ENCODE measurements at regions not wholly inside any gene's neighbourhood (a gene's known extent, or its start where the extent isn't known, plus 50 kb on each side); places are given as distances from the start of the nearest gene placed in this dataset.

DNA sequence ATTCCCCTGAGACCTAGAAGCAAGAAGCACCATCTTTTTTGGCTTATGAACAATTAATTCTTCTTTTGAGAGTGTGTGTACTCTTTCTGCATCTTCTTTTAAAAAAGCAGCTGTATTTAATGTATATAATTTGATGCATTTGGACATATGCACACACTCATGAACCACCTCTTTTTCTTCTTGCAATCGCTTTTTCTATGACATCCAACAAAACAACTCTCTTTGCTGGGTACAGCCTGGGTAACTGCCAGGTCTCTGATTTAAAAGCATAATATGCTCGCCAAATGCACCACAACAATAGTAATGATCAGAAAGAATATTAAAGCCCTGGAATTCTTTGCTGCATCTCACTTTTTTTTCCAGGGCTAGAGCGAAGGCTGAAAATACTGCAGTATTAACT is 97.3 kb downstream of the HAPSTR1 start:
- DNase-seq = no peak

DNA sequence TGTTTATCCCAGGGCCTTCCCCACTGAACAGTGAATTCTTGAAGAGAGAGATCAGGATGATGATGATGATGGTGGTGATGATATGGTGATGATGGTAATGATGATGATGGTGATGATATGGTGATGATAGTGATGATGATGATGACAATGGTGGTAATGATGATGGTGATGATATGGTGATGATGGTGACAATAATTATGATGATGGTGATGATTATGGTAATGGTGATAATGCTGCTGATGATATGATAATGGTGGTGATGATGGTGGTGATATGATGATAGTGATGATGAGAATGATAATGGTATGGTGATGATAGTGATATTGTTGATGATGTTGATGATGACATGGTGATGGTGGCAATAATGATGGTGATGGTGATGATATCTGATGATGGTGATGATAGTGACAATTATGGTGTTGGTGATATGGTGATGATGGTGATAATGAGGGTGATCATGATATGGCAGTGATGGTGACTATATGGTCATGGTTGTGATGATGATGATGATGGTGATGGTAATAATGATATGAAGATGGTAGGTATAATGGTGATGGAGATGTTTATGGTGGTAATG is 99.9 kb downstream of the HAPSTR1 start:
- DNase-seq = no peak

GRCh38 chr16:9192746-9193145 is 101.3 kb downstream of the HAPSTR1 start:
- DNase-seq = no peak

GRCh38 chr16:9195287-9195686 is 103.8 kb downstream of the HAPSTR1 start:
- no peak for DNase-seq

DNA sequence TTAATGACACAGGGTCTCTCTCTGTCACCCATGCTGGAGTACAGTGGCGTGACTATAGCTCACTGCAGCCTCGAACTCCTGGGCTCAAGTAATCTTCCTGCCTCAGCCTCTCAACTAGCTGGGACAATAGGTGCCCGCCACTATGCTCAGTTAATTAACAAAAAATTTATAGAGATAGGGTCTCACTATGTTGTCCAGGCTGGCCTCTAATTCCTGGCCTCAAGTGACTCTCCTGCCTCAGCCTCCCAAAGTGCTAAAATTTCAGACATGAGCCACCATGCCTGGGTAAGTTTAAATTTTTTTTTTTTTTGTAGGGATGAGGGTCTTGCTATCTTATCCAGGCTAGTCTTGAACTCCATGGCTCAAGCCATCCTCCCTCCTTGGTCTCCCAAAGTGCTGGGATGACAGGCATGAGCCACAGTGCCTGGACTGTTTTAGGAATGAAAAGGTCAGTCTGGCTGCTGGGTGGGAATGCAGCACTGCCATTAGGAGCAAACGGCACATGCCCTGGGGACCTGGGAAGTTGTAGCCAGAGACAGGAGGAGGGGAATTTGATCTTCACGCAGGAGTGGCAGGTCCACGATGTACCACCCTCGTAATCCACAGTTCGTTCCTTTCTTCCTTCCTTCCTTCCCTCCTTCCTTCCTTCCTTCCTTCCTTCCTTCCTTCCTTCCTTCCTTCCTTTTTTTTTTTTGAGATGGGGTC is 106.7 kb downstream of the HAPSTR1 start:
- DNase-seq = no peak

GRCh38 chr16:9199311-9199710 is 107.9 kb downstream of the HAPSTR1 start:
- DNase-seq = no peak

- DNase-seq = no peak
Observed at GRCh38 chr16:9199751-9200150, 108.3 kb downstream of the HAPSTR1 start.

GRCh38 chr16:9203956-9204355 is 112.5 kb downstream of the HAPSTR1 start:
- DNase-seq = no peak

- DNase-seq = no peak
Observed at GRCh38 chr16:9205661-9206060, 114.2 kb downstream of the HAPSTR1 start.

GRCh38 chr16:9206156-9206555 is 114.7 kb downstream of the HAPSTR1 start:
- no peak for DNase-seq

DNA sequence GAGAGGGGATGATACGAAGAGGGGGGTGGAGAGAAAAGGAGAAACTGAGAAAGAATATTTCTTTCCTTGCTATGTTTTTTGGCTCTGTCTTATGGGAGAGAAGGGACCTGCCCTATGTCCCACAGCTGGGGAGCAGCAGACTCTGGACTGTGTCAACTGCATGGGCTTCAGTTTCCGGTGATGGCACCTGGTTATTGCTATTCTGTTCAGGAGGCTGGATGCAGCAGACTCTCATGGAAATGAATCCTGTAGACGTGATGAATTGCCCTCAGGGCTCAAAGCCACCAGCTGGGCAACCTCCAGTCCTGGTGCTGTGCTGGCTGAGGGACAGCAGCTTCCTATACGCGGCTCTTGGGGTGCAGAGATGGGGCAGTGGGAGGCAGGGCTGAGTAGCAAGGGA is 121.2 kb downstream of the HAPSTR1 start:
- DNase-seq = no peak

- DNase-seq = no peak
Observed at GRCh38 chr16:9219813-9220212, 128.4 kb downstream of the HAPSTR1 start.

DNA sequence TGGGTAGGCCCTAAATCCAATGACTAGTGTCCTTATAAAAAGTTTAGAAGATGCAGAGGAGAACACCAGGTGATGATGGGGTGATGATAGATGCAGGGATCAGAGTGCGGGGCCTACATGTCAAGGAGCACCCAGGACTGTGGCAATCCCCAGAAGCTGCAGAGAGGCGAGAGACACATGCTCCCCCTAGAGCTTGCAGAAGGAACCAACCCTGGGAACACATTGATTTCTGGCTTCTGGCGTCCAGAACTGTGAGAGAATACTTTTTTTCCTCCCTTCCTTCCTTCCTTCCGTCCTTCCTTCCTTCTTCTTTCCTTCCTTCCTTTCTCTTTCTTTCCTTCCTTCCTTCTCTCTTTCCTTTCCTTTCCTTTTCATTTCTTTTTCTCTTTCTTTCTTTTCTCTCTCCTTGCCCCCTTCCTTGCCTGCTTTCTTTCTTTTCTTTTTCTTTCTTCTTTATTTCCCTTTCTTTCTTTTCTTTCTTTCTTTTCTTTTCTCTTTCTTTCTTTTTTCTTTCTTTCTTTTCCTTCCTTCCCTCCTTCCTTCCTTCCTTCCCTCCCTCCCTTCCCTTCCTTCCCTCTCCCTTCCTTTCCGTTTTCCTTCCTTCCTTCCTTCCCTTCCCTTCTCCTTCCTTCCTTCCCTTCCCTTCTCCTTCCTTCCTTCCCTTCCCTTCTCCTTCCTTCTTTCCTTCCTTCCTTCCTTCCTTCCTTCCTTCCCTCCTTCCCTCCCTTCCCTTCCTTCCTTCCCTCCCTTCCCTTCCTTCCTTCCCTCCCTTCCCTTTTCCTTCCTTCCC is 134.3 kb downstream of the HAPSTR1 start:
- DNase-seq = no peak

DNA sequence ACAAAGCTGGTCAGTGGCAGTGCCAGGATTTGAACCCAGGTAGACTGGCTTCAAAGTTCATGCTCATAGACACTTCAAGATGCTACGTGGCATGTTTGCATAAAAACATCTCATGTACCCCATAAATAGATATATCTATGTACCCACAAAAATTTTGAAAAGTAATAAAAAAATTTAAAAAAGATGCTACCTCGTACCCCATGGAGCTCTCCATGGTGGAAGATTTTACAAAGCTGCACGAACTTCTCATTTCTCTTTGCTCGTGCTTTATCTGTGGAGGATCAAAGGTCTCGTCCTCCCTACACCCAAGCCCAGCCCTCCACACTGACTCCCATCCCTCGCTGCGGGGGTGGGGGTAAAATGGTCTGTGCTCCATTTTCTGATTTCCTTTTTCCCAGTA is 135.5 kb downstream of the HAPSTR1 start:
- DNase-seq = no peak

GRCh38 chr16:9231039-9231438 is 139.6 kb downstream of the HAPSTR1 start:
- no peak for DNase-seq

GRCh38 chr16:9232102-9232770 is 140.8 kb downstream of the HAPSTR1 start:
- no peak for DNase-seq

DNA sequence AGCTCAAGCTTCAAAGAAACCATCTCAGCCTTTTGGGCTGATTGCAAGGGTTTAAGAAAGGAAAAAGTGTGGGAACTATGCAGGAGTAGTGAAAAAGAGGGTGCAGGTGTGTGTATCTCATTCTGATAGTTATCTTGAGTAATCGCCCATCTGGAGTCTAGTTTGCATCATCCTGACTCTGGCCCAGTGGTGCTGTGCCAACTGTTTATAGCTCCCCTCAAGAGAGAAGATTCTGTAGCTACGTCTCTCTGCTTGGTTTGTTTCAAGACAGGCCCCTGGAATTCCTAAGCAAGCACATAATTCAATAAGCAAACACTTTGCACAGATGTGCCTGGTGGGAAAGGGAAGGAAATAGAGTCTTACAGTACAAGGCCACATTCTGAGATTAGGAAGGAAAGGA is 144.4 kb downstream of the HAPSTR1 start:
- no peak for DNase-seq

GRCh38 chr16:9236319-9236718 is 144.9 kb downstream of the HAPSTR1 start:
- no peak for DNase-seq

- no peak for DNase-seq
Observed at GRCh38 chr16:9238346-9238745, 146.9 kb downstream of the HAPSTR1 start.

DNA sequence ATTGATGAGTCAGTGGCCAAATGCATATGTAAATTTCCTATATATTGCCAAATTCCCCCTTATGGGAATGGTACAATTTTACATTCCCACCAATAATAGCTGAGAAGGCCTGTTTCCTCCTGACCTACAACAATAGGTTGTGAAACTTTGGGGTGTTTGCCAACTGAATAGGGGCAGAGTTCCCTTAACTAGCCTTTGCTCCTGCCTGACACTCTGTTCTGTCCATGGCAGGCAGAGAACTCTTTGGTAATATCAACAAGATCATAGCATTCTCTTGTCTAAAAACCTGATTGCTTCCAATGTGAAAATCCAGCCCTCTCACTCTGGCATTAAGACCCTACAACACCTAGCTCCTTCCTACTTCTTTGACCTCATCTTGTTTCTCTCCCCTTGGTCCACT is 149.7 kb downstream of the HAPSTR1 start:
- DNase-seq = no peak

DNA sequence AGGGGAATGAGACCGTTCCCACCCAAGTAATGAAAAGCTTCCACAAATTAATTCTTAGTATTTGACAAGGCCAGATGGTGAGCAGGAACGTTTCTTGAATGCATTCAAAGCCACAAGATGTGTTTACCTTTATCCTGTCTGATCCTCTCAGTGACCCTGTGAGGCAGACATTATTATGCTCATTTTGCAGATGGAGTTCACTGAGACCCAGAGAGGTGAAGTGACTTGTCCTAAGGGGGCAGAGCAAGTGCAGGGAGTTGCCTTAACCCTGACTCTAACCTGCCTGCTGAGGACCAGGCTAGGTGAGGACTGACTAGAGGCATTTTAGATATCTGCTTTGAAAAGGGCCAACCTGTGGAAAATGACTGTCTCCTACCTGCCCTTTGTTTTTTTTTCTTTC is 156.7 kb downstream of the HAPSTR1 start:
- no peak for DNase-seq

- DNase-seq = no peak
Observed at GRCh38 chr16:9249534-9249933, 158.1 kb downstream of the HAPSTR1 start.

- DNase-seq = no peak
Observed at GRCh38 chr16:9251026-9251425, 159.6 kb downstream of the HAPSTR1 start.

DNA sequence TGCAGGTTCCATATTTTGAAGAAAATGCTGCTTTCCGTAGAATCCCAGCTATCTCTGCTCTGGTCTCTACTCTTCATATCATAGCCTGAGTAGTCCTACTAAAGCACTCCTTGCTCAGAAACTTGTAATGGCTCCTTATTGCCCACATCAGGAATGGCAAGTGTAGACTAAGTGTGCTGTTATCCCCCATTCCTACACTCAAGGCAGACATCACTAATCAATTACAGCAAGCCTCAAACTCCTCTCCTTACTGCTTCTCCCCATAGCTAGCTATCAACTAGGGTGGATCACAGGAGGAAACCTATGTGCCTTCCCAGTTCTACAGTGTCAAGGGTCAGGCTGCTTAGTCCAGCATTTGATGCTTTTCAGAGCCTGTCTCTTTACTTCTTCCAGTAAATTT is 163.4 kb downstream of the HAPSTR1 start:
- no peak for DNase-seq

Measured in NCI-H2107 (cell line).